HEK293T (cell line): ENCODE measurements at regions not wholly inside any gene's neighbourhood (a gene's known extent, or its start where the extent isn't known, plus 50 kb on each side); places are given as distances from the start of the nearest gene placed in this dataset.

ENCODE experiments used
- CTCF ChIA-PET: fragments of 350-600 bp; formaldehyde crosslinking; extraction: SDS; loops from one replicate; lab custom pipeline; 2021; ENCODE audit warnings: antibody characterized with exemption, inconsistent platforms; lab: Yijun Ruan, JAX
- POLR2A ChIA-PET: fragments of 350-600 bp; formaldehyde crosslinking; extraction: SDS; loops from one replicate; lab custom pipeline; 2020; ENCODE audit warnings: antibody characterized with exemption, inconsistent platforms; lab: Yijun Ruan, JAX
- DNase-seq: peaks from one replicate; pipeline ENCODE4 v3.0.0; 2012; ENCODE audit warnings: mixed read lengths; ENCODE audit errors: extremely low spot score
- ARNT ChIP-seq: fragments of 450-650 bp; IDR thresholded peaks from 2 replicates; pipeline ENCODE4 v1.6.1; 2017; ENCODE audit warnings: mild to moderate bottlenecking
- BHLHE40 ChIP-seq: fragments of 450-650 bp; IDR thresholded peaks from 2 replicates; pipeline ENCODE4 v1.6.1; 2016; ENCODE audit warnings: mild to moderate bottlenecking, moderate library complexity, borderline replicate concordance
- CTBP1 ChIP-seq: fragments of 450-650 bp; IDR thresholded peaks from 2 replicates; pipeline ENCODE4 v1.6.1; 2016; ENCODE audit warnings: borderline replicate concordance
- ELF4 ChIP-seq: fragments of 450-650 bp; IDR thresholded peaks from 2 replicates; pipeline ENCODE4 v1.6.1; 2017; ENCODE audit warnings: antibody characterized with exemption
- FOXA1 ChIP-seq: fragments of 450-650 bp; IDR thresholded peaks from 2 replicates; pipeline ENCODE4 v1.6.1; 2016; ENCODE audit warnings: mild to moderate bottlenecking
- FOXK2 ChIP-seq: fragments of 450-650 bp; IDR thresholded peaks from 2 replicates; pipeline ENCODE4 v1.6.1; 2016; ENCODE audit warnings: mild to moderate bottlenecking
- FOXM1 ChIP-seq: fragments of 450-650 bp; IDR thresholded peaks from 2 replicates; pipeline ENCODE4 v1.6.1; 2017; ENCODE audit warnings: mild to moderate bottlenecking, borderline replicate concordance
- HDGF ChIP-seq: fragments of 450-650 bp; IDR thresholded peaks from 2 replicates; pipeline ENCODE4 v1.6.1; 2017; ENCODE audit warnings: antibody characterized with exemption, borderline replicate concordance
- L3MBTL2 ChIP-seq: fragments of 450-650 bp; conservative IDR thresholded peaks from 2 replicates; pipeline ENCODE4 v1.6.1; 2016; ENCODE audit warnings: mild to moderate bottlenecking
- LEF1 ChIP-seq: fragments of 450-650 bp; IDR thresholded peaks from 2 replicates; pipeline ENCODE4 v1.6.1; 2017; ENCODE audit warnings: mild to moderate bottlenecking, borderline replicate concordance
- NFRKB ChIP-seq: fragments of 450-650 bp; IDR thresholded peaks from 2 replicates; pipeline ENCODE4 v1.6.1; 2016; ENCODE audit warnings: mild to moderate bottlenecking, moderate library complexity
- SP1 ChIP-seq: fragments of 450-650 bp; IDR thresholded peaks from 2 replicates; pipeline ENCODE4 v1.6.1; 2017
- SUZ12 ChIP-seq: fragments of 450-650 bp; IDR thresholded peaks from 2 replicates; pipeline ENCODE4 v1.6.1; 2016; ENCODE audit warnings: mild to moderate bottlenecking
- TARDBP ChIP-seq: fragments of 450-650 bp; IDR thresholded peaks from 2 replicates; pipeline ENCODE4 v1.6.1; 2016
- ZNF384 ChIP-seq: fragments of 450-650 bp; IDR thresholded peaks from 2 replicates; pipeline ENCODE4 v1.6.1; 2016
- TF ChIP-seq, protein P1 (sequence below): fragments of 450-650 bp; IDR thresholded peaks from 2 replicates; pipeline ENCODE4 v1.6.1; 2016

DNA sequence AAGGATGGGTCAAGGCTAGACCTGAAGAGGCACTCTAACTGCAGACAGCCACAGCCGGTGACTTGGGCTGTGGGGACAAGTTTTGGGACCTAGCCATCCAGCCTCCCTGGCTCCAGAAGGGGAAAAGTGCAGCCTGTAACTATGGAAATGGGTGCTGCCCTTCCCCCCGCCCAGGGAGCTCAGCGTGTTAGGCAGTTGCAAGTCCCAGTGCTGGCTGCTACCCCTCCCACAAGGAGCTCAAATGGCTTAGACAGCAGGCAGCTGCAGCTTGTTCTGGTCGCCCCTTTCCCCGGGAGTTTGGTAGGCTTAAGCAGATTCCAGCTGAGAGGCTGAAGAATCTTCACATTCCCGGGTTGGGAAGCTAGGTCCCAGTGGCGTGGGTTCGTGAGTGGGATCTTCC lies 162.6 kb downstream of the FAM83B start:
- ChIA-PET CTCF (no interaction called here), POLR2A (no interaction called here)
- DNase-seq: no peak
- no peak for TF ChIP-seq SP1
- TF ChIP-seq L3MBTL2: no peak
- no peak for TF ChIP-seq SUZ12
- TF ChIP-seq CTBP1: no peak

DNA sequence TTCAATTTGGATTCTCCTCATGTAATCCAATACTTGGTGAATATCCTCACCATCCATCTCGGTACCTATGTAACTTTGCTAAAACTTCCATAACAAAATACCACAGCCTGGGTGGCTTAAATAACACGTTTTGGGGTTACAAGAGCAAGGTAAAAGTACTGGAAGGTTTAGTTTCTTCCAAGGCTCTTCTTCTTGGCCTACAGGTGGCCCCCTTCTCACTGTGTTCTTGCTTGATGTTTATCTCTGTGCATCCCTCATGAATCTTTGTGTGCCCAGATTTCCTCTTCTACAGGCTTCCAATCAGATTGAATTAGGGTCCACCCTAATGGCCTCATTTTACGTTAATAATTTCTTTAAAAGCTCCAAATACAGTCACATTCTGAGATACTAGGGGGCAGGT lies 163.3 kb upstream of the HCRTR2 start:
- POLR2A ChIA-PET: no interaction called here
- CTCF ChIA-PET: no interaction called here
- TF ChIP-seq SUZ12 (no peak), ZNF384 (no peak), BHLHE40 (no peak), LEF1 (no peak), ARNT (no peak), SP1 (no peak), L3MBTL2 (no peak), NFRKB (no peak), FOXM1 (no peak), TARDBP (no peak), ELF4 (no peak), FOXK2 (no peak), HDGF (no peak)
- TF ChIP-seq, protein P1, sequence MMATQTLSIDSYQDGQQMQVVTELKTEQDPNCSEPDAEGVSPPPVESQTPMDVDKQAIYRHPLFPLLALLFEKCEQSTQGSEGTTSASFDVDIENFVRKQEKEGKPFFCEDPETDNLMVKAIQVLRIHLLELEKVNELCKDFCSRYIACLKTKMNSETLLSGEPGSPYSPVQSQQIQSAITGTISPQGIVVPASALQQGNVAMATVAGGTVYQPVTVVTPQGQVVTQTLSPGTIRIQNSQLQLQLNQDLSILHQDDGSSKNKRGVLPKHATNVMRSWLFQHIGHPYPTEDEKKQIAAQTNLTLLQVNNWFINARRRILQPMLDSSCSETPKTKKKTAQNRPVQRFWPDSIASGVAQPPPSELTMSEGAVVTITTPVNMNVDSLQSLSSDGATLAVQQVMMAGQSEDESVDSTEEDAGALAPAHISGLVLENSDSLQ: no peak
- no peak for DNase-seq

DNA sequence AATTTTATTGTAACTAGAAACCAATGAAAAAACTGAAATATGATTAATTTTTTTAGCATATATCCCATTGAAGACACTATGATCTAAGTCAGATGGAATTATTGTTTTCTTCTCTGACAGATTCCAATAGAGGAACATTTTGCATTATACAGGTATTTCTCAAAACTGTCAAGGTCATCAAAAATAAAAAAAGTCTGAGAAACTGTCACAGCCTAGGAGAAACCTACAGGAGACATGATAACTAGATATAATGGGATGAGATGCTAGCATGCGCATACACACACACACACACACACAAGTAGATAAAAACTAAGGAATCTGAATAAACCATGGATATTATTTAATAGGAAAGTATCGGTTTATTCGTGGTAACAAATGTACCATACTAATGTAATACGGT lies 161.9 kb upstream of the HCRTR2 start:
- ChIA-PET CTCF (interaction anchor here (0.6 kb wide), 1 partner anchor 293 kb away, joined by 6 read pairs; no protein-coding TSS in a partner anchor), POLR2A (no interaction called here)
- TF ChIP-seq CTBP1 (no peak), FOXK2 (no peak), SUZ12 (no peak), LEF1 (no peak), ARNT (no peak), TARDBP (no peak), ZNF384 (no peak), HDGF (no peak), FOXM1 (no peak), BHLHE40 (no peak)
- DNase-seq: no peak

DNA sequence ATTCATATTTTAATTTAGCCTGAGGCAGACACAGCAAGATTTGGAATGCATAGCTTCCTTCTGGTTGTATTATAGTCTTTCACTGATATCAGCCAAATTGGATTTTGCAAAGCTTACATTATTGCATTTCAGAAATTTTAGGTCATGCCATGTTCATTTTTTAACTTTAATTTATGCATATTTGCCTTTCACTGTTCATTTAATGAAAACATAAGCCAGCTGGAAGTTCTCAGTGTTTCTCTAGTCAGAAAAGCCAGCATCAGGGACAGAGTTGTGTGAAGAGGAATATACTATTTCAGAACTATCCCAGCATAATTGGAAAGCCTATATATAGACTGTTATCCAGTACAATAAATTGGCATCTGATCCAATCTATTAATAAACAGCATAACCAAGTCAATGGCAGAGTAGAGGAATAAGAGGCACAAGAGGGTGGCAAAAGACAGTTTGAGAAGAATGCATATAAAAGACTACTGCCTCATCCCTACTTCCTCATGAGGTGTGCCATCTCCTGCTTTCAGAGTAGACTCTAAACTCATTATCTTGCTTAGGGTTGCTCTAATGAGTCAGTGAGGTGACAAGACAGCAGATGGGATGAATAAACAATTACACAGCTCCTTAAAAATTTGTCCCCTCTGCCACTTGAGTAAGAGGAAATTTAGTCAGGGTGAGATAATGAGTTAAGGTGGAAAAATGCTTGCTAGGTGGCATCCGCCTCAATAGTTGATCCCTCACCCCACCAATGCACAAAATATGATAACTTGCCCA lies 159.8 kb upstream of the HCRTR2 start:
- TF ChIP-seq L3MBTL2 (no peak), SUZ12 (no peak), CTBP1 (no peak)
- TF ChIP-seq, protein P1: no peak
- ChIA-PET CTCF (interaction anchor here (0.6 kb wide), 1 partner anchor 294 kb away, joined by 3 read pairs; no protein-coding TSS in a partner anchor), POLR2A (no interaction called here)

DNA sequence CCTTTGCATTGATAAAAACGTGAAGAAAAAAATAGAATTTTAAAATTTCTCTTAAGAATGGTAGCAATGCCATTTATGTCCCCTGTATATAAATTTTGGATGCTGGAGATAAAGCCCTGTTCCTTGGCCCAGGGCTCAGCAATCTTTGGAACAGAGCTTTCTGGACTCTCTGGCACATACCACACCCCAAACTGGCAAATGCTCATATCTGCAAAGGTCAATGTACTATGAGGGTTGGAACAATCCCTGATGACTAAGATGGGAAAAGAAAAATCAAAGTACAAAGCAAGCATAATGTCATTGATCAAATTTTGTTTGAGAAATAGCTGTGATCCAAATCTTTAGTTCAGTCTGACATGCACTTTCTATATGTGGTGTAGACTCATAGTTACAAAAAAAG lies 158.1 kb upstream of the HCRTR2 start:
- TF ChIP-seq TARDBP: no peak
- TF ChIP-seq SUZ12: no peak
- no peak for TF ChIP-seq ELF4
- TF ChIP-seq FOXM1: no peak
- TF ChIP-seq BHLHE40: no peak
- CTCF ChIA-PET: no interaction called here
- POLR2A ChIA-PET: no interaction called here
- DNase-seq: no peak

More for the DNA sequence above, 159.8 kb upstream of the HCRTR2 start:
- DNase-seq: no peak

DNA sequence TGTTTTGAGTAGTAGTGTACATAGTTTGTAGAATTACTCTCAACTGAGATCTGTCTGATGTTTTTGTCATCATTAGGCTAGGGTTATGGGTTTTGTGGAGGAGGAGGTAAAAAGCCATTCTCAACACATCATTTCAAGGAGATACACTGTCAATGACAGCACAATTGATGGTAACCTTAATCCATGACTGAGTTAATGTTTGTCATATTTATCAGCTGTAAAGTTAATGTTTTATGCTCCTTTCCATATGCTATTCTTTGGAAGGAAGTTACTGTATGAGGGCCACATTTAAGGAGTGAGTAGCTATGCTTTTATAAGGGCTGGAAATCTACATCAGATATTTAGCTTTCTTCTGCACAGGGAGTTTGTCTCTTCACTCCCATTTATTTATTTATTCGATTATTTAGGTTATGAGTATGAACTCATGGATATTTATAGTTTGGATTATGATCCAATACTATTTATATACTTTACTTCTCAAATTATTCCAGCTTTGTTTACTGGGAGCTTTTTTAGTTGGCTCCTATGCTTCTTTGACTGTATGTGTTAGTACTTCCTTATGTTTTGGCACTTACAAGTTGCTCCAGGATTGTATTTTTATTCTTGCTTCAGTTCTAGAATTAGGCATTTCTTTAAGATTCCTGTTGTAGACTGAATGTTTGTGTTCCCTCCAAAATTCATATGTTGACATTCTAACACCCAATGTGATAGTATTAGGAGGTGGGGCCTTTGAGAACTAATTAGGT lies 156.6 kb upstream of the HCRTR2 start:
- CTCF ChIA-PET: no interaction called here
- POLR2A ChIA-PET: no interaction called here
- TF ChIP-seq FOXA1: no peak
- no peak for TF ChIP-seq HDGF
- TF ChIP-seq TARDBP: no peak
- no peak for TF ChIP-seq FOXM1
- no peak for TF ChIP-seq SP1
- no peak for TF ChIP-seq NFRKB
- no peak for TF ChIP-seq ELF4
- TF ChIP-seq CTBP1: no peak
- TF ChIP-seq ARNT: no peak
- no peak for TF ChIP-seq SUZ12
- TF ChIP-seq FOXK2: no peak
- TF ChIP-seq BHLHE40: no peak
- TF ChIP-seq ZNF384: no peak
- DNase-seq: no peak

DNA sequence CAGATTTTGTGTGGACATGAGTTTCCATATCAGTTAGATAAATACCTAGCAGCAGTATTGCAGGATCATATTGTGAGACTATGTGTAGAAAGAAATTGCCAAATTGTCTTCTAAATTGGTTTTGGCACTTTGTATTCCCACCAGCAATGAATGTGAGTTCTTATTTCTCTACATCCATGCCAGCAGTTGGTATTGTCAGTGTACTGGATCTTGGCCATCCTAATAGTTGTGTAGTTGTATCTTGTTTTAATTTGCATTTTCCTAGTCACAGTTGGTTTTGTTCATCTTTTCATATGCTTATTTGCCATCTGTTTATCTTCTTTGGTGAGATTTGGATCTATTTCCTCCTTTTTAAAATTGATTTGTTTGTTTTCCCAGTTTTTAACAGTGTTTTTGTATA lies 154.7 kb upstream of the HCRTR2 start:
- ChIA-PET CTCF (no interaction called here), POLR2A (no interaction called here)
- TF ChIP-seq SUZ12 (no peak), SP1 (no peak), TARDBP (no peak), L3MBTL2 (no peak), BHLHE40 (no peak)
- no peak for DNase-seq
